ENCODE measurements at regions not wholly inside any gene's neighbourhood (a gene's known extent, or its start where the extent isn't known, plus 50 kb on each side); places are given as distances from the start of the nearest gene placed in this dataset.

DNA sequence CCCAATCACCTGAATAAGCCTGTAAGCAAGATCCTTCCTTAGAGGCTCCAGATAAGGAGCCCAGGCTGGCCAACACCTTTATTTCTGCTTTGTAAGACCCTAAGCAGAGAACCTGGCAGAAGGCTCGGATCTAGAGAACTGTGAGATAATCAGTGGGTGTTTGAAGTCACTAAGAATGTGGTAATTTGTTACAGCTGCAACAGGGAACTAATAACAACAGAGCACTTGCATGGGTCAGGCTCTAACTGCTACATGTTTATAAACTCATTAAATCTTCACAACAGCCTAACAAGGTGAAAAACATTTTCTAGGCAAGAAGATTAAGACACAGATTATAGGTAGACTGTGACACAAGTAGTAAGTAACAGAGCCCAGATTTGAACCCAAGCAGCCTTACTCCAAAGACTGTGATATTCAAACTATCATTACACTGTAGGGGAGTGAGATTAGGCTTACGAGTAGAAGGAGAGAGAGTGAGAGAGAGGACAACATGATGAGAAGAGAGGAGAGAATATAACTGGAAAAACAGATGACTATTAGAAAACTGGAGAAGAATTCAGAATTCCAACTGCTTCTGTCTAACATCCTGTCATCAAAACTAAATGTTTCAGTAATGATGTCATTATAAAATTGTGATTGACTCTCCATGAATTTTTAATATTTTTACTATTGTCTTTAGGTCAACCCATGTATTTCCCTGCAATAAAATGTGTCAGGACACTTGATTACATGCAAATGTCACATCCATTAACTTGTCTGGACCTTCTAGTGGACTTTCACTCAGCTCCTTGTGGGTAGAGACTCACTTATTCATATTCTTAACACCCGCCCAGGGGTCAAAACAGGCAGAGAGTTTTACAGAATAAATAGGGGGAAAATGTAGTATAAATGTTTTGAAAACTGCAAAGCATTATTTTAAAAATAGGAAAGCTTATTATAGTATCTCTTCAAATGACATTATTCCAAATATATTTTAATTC is 290.9 kb upstream of the RGMB start:
- Mint-ChIP-seq H3K4me3 (peak overlapping the region; percentile 57), H3K27ac (peak overlapping the region; percentile 72), H3K27me3 (ENCODE audit: insufficient read depth) (no peaks in the 10 kb centered on the region), H3K36me3 (ENCODE audit: low read depth) (no peaks in the 10 kb centered on the region), H3K4me1 (ENCODE audit: low read depth) (peaks cover 42% of the 10 kb centered on the region), H3K9me3 (no peaks in the 10 kb centered on the region)
- DNase-seq: no peak
- TF ChIP-seq, protein P1, sequence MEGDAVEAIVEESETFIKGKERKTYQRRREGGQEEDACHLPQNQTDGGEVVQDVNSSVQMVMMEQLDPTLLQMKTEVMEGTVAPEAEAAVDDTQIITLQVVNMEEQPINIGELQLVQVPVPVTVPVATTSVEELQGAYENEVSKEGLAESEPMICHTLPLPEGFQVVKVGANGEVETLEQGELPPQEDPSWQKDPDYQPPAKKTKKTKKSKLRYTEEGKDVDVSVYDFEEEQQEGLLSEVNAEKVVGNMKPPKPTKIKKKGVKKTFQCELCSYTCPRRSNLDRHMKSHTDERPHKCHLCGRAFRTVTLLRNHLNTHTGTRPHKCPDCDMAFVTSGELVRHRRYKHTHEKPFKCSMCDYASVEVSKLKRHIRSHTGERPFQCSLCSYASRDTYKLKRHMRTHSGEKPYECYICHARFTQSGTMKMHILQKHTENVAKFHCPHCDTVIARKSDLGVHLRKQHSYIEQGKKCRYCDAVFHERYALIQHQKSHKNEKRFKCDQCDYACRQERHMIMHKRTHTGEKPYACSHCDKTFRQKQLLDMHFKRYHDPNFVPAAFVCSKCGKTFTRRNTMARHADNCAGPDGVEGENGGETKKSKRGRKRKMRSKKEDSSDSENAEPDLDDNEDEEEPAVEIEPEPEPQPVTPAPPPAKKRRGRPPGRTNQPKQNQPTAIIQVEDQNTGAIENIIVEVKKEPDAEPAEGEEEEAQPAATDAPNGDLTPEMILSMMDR (IDR thresholded peaks at IDR 0.05): no peak

DNA sequence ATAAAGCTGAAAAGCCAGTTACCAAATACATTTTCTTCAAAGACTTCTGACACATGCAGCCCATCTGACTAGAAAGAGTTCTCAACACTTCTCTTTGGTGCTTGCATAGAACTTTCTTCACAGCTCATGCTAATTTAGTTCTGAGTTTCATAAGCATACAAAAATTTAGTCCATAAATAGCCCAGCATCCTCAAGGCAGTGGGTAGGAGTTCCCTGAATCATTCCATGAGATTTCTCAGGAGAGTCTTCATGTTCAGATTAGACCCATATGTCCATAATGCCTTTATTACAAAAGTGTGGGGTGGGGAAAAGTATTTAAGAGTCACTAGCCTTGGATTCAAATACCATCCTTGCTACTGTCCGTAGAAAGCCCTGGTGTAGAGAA is 290.2 kb upstream of the RGMB start:
- Mint-ChIP-seq H3K9me3 (no peaks in the 10 kb centered on the region), H3K36me3 (ENCODE audit: low read depth) (no peaks in the 10 kb centered on the region), H3K27me3 (ENCODE audit: insufficient read depth) (no peaks in the 10 kb centered on the region), H3K27ac (peak overlapping the region; percentile 72), H3K4me1 (ENCODE audit: low read depth) (peaks cover 42% of the 10 kb centered on the region), H3K4me3 (no peak overlapping the region; the same call in 1 of the 2 replicates)
- peak; percentile 57 for DNase-seq
- TF ChIP-seq, protein P1 (IDR thresholded peaks at IDR 0.05): no peak

DNA sequence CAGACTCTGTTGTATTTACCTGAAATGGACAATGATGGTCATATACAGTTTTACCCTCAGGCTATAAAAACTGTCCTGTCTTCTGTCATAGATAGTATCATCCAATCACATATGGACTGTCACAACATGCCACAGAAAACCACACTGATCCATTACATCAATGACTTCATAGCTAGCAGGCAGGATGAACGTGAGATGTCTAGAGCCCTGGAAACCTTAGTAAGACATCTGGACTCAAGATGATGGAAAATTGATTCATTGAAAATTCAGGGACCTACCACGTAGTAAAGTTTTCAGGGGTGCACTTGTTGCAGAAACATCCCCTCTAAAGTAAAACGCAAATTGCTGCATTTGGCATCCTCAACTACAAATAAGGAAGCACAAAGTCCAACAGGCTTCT is 284.4 kb upstream of the RGMB start:
- DNase-seq: no peak
- Mint-ChIP-seq H3K27me3 (ENCODE audit: insufficient read depth) (peaks cover 2% of the 10 kb centered on the region; the same call in 1 of the 2 replicates), H3K9me3 (peaks cover 11% of the 10 kb centered on the region), H3K27ac (no peak overlapping the region), H3K4me1 (ENCODE audit: low read depth) (peaks cover 26% of the 10 kb centered on the region), H3K36me3 (ENCODE audit: low read depth) (peaks cover 11% of the 10 kb centered on the region), H3K4me3 (no peak overlapping the region)
- TF ChIP-seq, protein P1 (IDR thresholded peaks at IDR 0.05): no peak

DNA sequence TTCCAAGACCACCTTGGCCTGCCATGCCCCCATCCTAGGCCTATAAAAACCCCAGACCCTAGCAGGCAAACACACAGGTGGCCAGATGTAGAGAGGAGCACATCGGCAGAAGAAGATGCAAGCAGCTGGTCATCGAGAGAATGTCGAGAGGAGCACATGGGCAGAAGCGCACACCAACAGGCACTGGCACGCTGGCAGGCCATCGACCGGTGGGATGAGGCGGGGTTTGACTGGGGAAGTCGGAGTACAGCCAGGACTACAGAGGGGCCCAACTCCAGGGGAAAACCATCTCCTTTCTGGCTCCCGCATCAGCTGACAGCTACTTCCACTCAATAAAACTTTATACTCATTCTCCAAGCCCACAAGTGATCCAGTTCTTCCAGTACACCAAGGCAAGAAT is 283.1 kb upstream of the RGMB start:
- Mint-ChIP-seq H3K36me3 (ENCODE audit: low read depth) (peaks cover 11% of the 10 kb centered on the region), H3K4me3 (no peak overlapping the region), H3K9me3 (peaks cover 11% of the 10 kb centered on the region), H3K4me1 (ENCODE audit: low read depth) (peaks cover 25% of the 10 kb centered on the region), H3K27me3 (ENCODE audit: insufficient read depth) (peaks cover 2% of the 10 kb centered on the region; the same call in 1 of the 2 replicates), H3K27ac (no peak overlapping the region)
- no peak for DNase-seq
- TF ChIP-seq, protein P1 (IDR thresholded peaks at IDR 0.05): no peak

DNA sequence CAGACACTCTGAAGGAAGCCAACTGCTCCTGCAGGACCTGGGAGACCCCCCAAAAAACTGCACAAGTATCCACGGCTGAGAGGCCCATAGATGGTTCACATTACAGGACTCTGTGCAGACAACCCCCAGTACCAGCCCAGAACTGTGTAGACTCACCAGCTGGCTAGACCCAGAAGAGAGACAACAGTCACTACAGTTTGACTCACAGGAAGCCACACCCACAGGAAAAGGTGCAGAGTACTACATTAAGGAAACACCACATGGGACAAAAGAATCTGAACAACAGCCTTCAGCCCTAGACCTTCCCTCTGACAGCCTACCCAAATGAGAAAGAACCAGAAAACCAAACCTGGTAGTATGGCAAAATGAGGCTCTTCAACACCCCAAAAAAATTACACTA is 281.2 kb upstream of the RGMB start:
- TF ChIP-seq, protein P1 (IDR thresholded peaks at IDR 0.05): no peak
- H3K36me3 Mint-ChIP-seq (ENCODE audit: low read depth): peaks cover 11% of the 10 kb centered on the region
- no peak for DNase-seq
- peaks cover 17% of the 10 kb centered on the region for H3K4me1 Mint-ChIP-seq (ENCODE audit: low read depth)
- H3K27me3 Mint-ChIP-seq (ENCODE audit: insufficient read depth): peaks cover 2% of the 10 kb centered on the region; the same call in 1 of the 2 replicates
- H3K27ac Mint-ChIP-seq: no peak overlapping the region
- H3K4me3 Mint-ChIP-seq: no peak overlapping the region
- peaks cover 11% of the 10 kb centered on the region for H3K9me3 Mint-ChIP-seq

Measured in HFFc6 (cell line).